DMS53 treated with DMSO at 0.1 percent for 48 hours (cell line): ENCODE measurements at regions not wholly inside any gene's neighbourhood (a gene's known extent, or its start where the extent isn't known, plus 50 kb on each side); places are given as distances from the start of the nearest gene placed in this dataset.

Experiments used
- DNase-seq: peaks from one replicate; lab custom pipeline; 2025; ENCODE audit not compliant: unreplicated experiment; lab: John Stamatoyannopoulos, UW

- no peak for DNase-seq
Observed at GRCh38 chr6:140124498-140124897, 750.0 kb upstream of the CITED2 start.

- DNase-seq, result no peak
Observed at GRCh38 chr6:140108167-140108566, 733.7 kb upstream of the CITED2 start.

GRCh38 chr6:140107216-140107615 lies 732.8 kb upstream of the CITED2 start:
- no peak for DNase-seq

- no peak for DNase-seq
Observed at GRCh38 chr6:140105857-140106256, 731.4 kb upstream of the CITED2 start.

- DNase-seq, result no peak
Observed at GRCh38 chr6:140105241-140105640, 730.8 kb upstream of the CITED2 start.

GRCh38 chr6:140101818-140102217 lies 727.4 kb upstream of the CITED2 start:
- no peak for DNase-seq

GRCh38 chr6:140101367-140101766 lies 726.9 kb upstream of the CITED2 start:
- DNase-seq, result no peak

GRCh38 chr6:140095532-140095931 lies 721.1 kb upstream of the CITED2 start:
- no peak for DNase-seq

GRCh38 chr6:140091895-140092294 lies 717.4 kb upstream of the CITED2 start:
- no peak for DNase-seq

- no peak for DNase-seq
Observed at GRCh38 chr6:140090871-140091270, 716.4 kb upstream of the CITED2 start.

- no peak for DNase-seq
Observed at GRCh38 chr6:140083375-140083774, 708.9 kb upstream of the CITED2 start.

GRCh38 chr6:140082867-140083297 lies 708.4 kb upstream of the CITED2 start:
- DNase-seq, result no peak

GRCh38 chr6:140079328-140079727 lies 704.9 kb upstream of the CITED2 start:
- no peak for DNase-seq

GRCh38 chr6:140078561-140079125 lies 704.2 kb upstream of the CITED2 start:
- DNase-seq, result no peak

GRCh38 chr6:140077827-140078560 lies 703.5 kb upstream of the CITED2 start:
- DNase-seq, result no peak

- no peak for DNase-seq
Observed at GRCh38 chr6:140076105-140076504, 701.7 kb upstream of the CITED2 start.

GRCh38 chr6:140073456-140073855 lies 699.0 kb upstream of the CITED2 start:
- no peak for DNase-seq

- no peak for DNase-seq
Observed at GRCh38 chr6:140071601-140072062, 697.2 kb upstream of the CITED2 start.

GRCh38 chr6:140070846-140071473 lies 696.5 kb upstream of the CITED2 start:
- no peak for DNase-seq

- no peak for DNase-seq
Observed at GRCh38 chr6:140069576-140069975, 695.1 kb upstream of the CITED2 start.

- DNase-seq, result no peak
Observed at GRCh38 chr6:140068801-140069200, 694.4 kb upstream of the CITED2 start.

- no peak for DNase-seq
Observed at GRCh38 chr6:140064366-140064765, 689.9 kb upstream of the CITED2 start.
